ENCODE measurements at regions not wholly inside any gene's neighbourhood (a gene's known extent, or its start where the extent isn't known, plus 50 kb on each side); places are given as distances from the start of the nearest gene placed in this dataset.

- intact Hi-C loops (cut with DNase I), result loop anchor here in 1 of 2 donors (10.0 kb wide), 1 partner anchor 1403 kb away; no protein-coding TSS in a partner anchor
- H3K36me3 ChIP-seq (replicated peaks in 1 of 2), result no peaks in the 10 kb centered on the region
- no peaks in the 10 kb centered on the region for H3K27me3 ChIP-seq
- DNase-seq, result peak; percentile 76 to 93 (median 84)
- peak overlapping the region in 1 of 4 donors; percentile 52 for H3K4me3 ChIP-seq
- peak; percentile 80 to 94 (median 85) for TF ChIP-seq CTCF (IDR thresholded peaks at IDR 0.05)
- no peak for TF ChIP-seq POLR2A (IDR thresholded peaks at IDR 0.05)
- no peak overlapping the region for H3K27ac ChIP-seq
- H3K9me3 ChIP-seq (replicated peaks in 1 of 3), result no peaks in the 10 kb centered on the region
- H3K4me1 ChIP-seq (replicated peaks in 1 of 2), result peaks cover 4 to 7% of the 10 kb centered on the region in 2 donors
- 19 to 22% (median 21%) methylated on average over 32 to 33 of the region's 33 CpGs for WGBS, 4 donors
Observed at GRCh38 chr12:98397323-98398105, 117.9 kb upstream of the TMPO start.

- H3K4me1 ChIP-seq (replicated peaks in 1 of 2), result peaks cover 4 to 8% of the 10 kb centered on the region in 2 donors
- H3K4me3 ChIP-seq, result no peak overlapping the region
- 28 to 43% (median 32%) methylated on average over 9 of the region's 9 CpGs for WGBS, 4 donors
- H3K27ac ChIP-seq, result no peak overlapping the region
- H3K9me3 ChIP-seq (replicated peaks in 1 of 3), result no peaks in the 10 kb centered on the region
- DNase-seq, result peak in 1 of 7 donors; percentile 15
- no peaks in the 10 kb centered on the region for H3K36me3 ChIP-seq (replicated peaks in 1 of 2)
- no peak for TF ChIP-seq CTCF (IDR thresholded peaks at IDR 0.05)
- TF ChIP-seq POLR2A (IDR thresholded peaks at IDR 0.05), result no peak
- H3K27me3 ChIP-seq, result no peaks in the 10 kb centered on the region
- intact Hi-C loops (cut with DNase I), result loop anchor here in 1 of 2 donors (10.0 kb wide), 1 partner anchor 1405 kb away; no protein-coding TSS in a partner anchor
Observed at GRCh38 chr12:98399532-98399931, 115.9 kb upstream of the TMPO start.

GRCh38 chr12:98401427-98401826, 114.0 kb upstream of the TMPO start:
- TF ChIP-seq POLR2A (IDR thresholded peaks at IDR 0.05), result no peak
- no peak for TF ChIP-seq CTCF (IDR thresholded peaks at IDR 0.05)
- intact Hi-C loops (cut with DNase I), result no loop called here
- Histone ChIP-seq H3K27ac (no peak overlapping the region), H3K27me3 (no peaks in the 10 kb centered on the region), H3K9me3 (replicated peaks in 1 of 3) (no peaks in the 10 kb centered on the region), H3K4me3 (no peak overlapping the region), H3K36me3 (replicated peaks in 1 of 2) (no peaks in the 10 kb centered on the region), H3K4me1 (replicated peaks in 1 of 2) (peaks cover 4 to 8% of the 10 kb centered on the region in 2 donors)
- WGBS, 4 donors, result 29 to 50% (median 42%) methylated on average over 4 of the region's 4 CpGs
- DNase-seq, result no peak

GRCh38 chr12:98402091-98402490, 113.3 kb upstream of the TMPO start:
- Histone ChIP-seq H3K4me1 (replicated peaks in 1 of 2) (peaks cover 4 to 8% of the 10 kb centered on the region in 2 donors), H3K4me3 (no peak overlapping the region), H3K36me3 (replicated peaks in 1 of 2) (no peaks in the 10 kb centered on the region), H3K27ac (peak overlapping the region in 1 of 5 donors; percentile 25), H3K27me3 (no peaks in the 10 kb centered on the region), H3K9me3 (replicated peaks in 1 of 3) (no peaks in the 10 kb centered on the region)
- peak in 1 of 7 donors; percentile 25 for DNase-seq
- TF ChIP-seq POLR2A (IDR thresholded peaks at IDR 0.05) (no peak), CTCF (IDR thresholded peaks at IDR 0.05) (no peak)
- 39 to 55% (median 40%) methylated on average over 3 of the region's 3 CpGs for WGBS, 4 donors
- intact Hi-C loops (cut with DNase I), result no loop called here

Measured in adrenal gland (tissue), 9 donors.